ENCODE measurements at regions not wholly inside any gene's neighbourhood (a gene's known extent, or its start where the extent isn't known, plus 50 kb on each side); places are given as distances from the start of the nearest gene placed in this dataset.

DNA sequence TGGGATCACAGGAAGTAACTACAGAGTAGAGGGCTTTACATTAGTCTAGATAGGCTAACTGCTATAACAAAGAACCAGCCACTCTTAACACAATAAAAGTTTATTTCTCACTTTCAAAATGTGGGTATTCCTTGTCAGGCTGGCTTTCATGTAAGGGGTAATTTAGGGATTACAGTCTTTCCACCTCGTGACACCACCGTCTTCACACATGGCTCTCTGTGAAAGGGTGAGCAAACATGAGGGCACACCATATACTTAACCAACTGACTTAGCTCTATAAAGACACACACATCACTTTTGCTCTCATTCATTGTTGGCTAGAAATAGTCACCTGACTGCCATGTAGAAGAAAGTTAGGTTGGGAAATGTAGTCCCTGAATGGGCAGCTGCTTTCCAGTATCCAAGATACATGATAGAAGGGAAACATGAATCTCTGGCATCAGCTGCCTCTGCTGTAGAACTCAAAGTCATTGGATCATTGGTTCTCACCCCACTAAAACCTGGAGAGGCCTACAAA lies 66.1 kb upstream of the CRY1 start:
- no peak overlapping the region for H3K27ac Mint-ChIP-seq (ENCODE audit: unreplicated experiment)
- H3K36me3 Mint-ChIP-seq (ENCODE audit: low read depth) = no peaks in the 10 kb centered on the region
- TF ChIP-seq, protein P1, sequence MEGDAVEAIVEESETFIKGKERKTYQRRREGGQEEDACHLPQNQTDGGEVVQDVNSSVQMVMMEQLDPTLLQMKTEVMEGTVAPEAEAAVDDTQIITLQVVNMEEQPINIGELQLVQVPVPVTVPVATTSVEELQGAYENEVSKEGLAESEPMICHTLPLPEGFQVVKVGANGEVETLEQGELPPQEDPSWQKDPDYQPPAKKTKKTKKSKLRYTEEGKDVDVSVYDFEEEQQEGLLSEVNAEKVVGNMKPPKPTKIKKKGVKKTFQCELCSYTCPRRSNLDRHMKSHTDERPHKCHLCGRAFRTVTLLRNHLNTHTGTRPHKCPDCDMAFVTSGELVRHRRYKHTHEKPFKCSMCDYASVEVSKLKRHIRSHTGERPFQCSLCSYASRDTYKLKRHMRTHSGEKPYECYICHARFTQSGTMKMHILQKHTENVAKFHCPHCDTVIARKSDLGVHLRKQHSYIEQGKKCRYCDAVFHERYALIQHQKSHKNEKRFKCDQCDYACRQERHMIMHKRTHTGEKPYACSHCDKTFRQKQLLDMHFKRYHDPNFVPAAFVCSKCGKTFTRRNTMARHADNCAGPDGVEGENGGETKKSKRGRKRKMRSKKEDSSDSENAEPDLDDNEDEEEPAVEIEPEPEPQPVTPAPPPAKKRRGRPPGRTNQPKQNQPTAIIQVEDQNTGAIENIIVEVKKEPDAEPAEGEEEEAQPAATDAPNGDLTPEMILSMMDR (IDR thresholded peaks at IDR 0.05) = no peak
- no peak for DNase-seq (ENCODE audit: low spot score)
- no peak overlapping the region for H3K4me3 Mint-ChIP-seq (ENCODE audit: unreplicated experiment)
- H3K4me1 Mint-ChIP-seq (ENCODE audit: low read depth) = no peaks in the 10 kb centered on the region
- H3K27me3 Mint-ChIP-seq (ENCODE audit: low read depth) = peaks cover 59% of the 10 kb centered on the region
- H3K9me3 Mint-ChIP-seq (ENCODE audit: low read depth) = no peaks in the 10 kb centered on the region

DNA sequence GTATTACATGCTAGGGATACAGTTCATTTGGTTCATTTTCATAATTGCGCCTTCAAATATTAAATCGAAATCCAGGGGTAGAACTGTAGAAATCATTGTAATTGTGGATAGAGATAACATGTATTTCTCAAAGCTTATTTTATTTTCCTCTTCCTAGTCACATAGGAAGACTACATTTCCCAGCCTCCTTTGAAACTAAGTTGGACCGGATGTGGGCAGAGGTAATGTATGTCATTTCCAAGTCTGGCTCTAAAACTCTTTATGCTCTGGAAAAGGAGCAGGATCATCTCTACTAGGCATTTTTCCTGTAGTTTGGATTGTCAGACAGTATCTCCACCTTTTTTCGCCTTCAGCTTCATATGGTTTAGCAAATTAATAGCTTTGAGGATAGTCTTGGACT lies 70.1 kb upstream of the CRY1 start:
- DNase-seq (ENCODE audit: low spot score) = no peak
- Mint-ChIP-seq H3K27me3 (ENCODE audit: low read depth) (peaks cover 47% of the 10 kb centered on the region), H3K9me3 (ENCODE audit: low read depth) (no peaks in the 10 kb centered on the region), H3K4me1 (ENCODE audit: low read depth) (no peaks in the 10 kb centered on the region), H3K36me3 (ENCODE audit: low read depth) (no peaks in the 10 kb centered on the region), H3K27ac (ENCODE audit: unreplicated experiment) (no peak overlapping the region), H3K4me3 (ENCODE audit: unreplicated experiment) (no peak overlapping the region)
- TF ChIP-seq, protein P1 (IDR thresholded peaks at IDR 0.05) = no peak

DNA sequence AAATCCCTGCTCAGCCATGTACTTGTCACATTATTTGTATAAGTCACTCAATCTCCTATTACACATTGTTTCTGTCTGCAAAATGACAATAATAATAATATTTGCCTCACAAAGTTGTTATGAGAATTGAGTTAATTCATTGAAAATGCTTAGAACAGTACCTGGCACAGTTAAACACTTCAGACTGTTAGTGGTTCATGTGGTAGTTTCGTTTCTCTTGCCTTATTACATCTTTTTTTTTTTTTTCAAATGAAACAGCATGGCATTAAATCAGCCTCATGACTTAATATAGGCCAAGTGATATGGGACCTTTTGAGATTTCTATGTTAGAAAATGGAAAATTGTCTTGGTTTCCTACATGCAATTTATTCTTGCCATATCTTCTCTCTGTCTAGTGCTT lies 71.0 kb upstream of the CRY1 start:
- no peaks in the 10 kb centered on the region for H3K4me1 Mint-ChIP-seq (ENCODE audit: low read depth)

DNA sequence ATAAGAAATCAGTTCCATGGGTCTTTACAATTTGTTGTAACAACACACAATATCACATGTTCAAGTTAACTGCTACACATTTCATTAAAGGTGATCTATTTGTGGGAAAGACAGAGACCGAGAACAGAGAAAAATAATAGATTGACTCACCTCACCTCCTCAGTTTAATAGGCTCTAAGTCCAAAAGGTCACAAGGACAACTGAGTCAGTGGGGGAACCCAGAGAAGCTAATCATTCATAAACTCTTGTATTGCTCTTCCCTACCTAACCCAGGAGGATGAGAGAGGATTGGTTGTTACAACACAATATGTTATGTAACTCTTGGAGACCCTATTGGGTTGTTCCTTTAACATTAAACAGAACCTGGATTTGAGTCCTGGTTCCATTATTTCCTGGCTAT lies 72.2 kb upstream of the CRY1 start:
- Mint-ChIP-seq H3K4me3 (ENCODE audit: unreplicated experiment) (no peak overlapping the region), H3K4me1 (ENCODE audit: low read depth) (no peaks in the 10 kb centered on the region), H3K27ac (ENCODE audit: unreplicated experiment) (no peak overlapping the region), H3K27me3 (ENCODE audit: low read depth) (peaks cover 39% of the 10 kb centered on the region), H3K9me3 (ENCODE audit: low read depth) (no peaks in the 10 kb centered on the region), H3K36me3 (ENCODE audit: low read depth) (no peaks in the 10 kb centered on the region)
- DNase-seq (ENCODE audit: low spot score) = no peak
- TF ChIP-seq, protein P1 (IDR thresholded peaks at IDR 0.05) = no peak

More for the DNA sequence above, 71.0 kb upstream of the CRY1 start:
- DNase-seq (ENCODE audit: low spot score) = no peak
- Mint-ChIP-seq H3K36me3 (ENCODE audit: low read depth) (no peaks in the 10 kb centered on the region), H3K27me3 (ENCODE audit: low read depth) (peaks cover 47% of the 10 kb centered on the region), H3K9me3 (ENCODE audit: low read depth) (no peaks in the 10 kb centered on the region), H3K4me3 (ENCODE audit: unreplicated experiment) (no peak overlapping the region), H3K27ac (ENCODE audit: unreplicated experiment) (no peak overlapping the region)
- TF ChIP-seq, protein P1 (IDR thresholded peaks at IDR 0.05) = no peak

DNA sequence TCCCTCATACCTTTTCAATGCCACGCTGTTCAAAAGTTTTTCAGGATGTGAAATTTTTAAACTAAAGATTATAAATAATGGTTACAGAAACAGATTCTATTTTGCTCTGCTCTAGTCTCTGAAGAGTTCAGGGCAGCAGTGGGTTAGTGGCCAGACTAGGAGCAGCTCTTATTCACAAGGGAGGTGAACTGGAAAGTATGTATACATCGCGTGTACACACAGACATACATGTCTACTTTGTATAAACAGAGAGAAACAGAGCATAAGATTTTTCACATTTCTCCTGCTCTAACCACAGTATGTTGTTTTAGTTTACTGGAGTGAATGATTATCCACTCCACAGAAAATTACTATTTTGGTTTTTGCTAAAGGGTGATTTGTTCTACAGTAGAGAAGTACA lies 74.4 kb upstream of the CRY1 start:
- H3K4me3 Mint-ChIP-seq (ENCODE audit: unreplicated experiment) = no peak overlapping the region
- peaks cover 28% of the 10 kb centered on the region for H3K27me3 Mint-ChIP-seq (ENCODE audit: low read depth)
- H3K27ac Mint-ChIP-seq (ENCODE audit: unreplicated experiment) = no peak overlapping the region
- no peaks in the 10 kb centered on the region for H3K9me3 Mint-ChIP-seq (ENCODE audit: low read depth)
- TF ChIP-seq, protein P1 (IDR thresholded peaks at IDR 0.05) = no peak
- DNase-seq (ENCODE audit: low spot score) = no peak
- no peaks in the 10 kb centered on the region for H3K4me1 Mint-ChIP-seq (ENCODE audit: low read depth)
- no peaks in the 10 kb centered on the region for H3K36me3 Mint-ChIP-seq (ENCODE audit: low read depth)

Measured in chondrocyte (in vitro differentiated cells).